Adrenal gland (tissue), 9 donors: ENCODE measurements at regions not wholly inside any gene's neighbourhood (a gene's known extent, or its start where the extent isn't known, plus 50 kb on each side); places are given as distances from the start of the nearest gene placed in this dataset.

Source experiments
- DNase-seq, 7 donors: peaks; one replicate each; pipeline ENCODE4 v3.0.0-alpha.2; 2019 to 2020
- H3K27ac ChIP-seq, 5 donors: fragments of 200-600 bp; sonication (generic) in 4 of 5; 1 replicate in 3 of 5; 2 replicates in 2 of 5; pipeline versions ENCODE4 v1.5.1 to v1.8.0; 2016 to 2020; ENCODE audit warnings: mild to moderate bottlenecking in 1 of 5
- H3K27me3 ChIP-seq: fragments of 200-600 bp; 2 replicates; pipeline ENCODE4 v1.8.0; 2021
- H3K36me3 ChIP-seq, 2 donors: fragments of 200-600 bp; replicated peaks in 1 of 2; 1 replicate in 1 of 2; 2 replicates in 1 of 2; pipeline versions ENCODE4 v1.5.1 to v1.8.0; 2018 to 2022
- H3K4me1 ChIP-seq, 2 donors: fragments of 200-600 bp; replicated peaks in 1 of 2; 1 replicate in 1 of 2; 2 replicates in 1 of 2; pipeline versions ENCODE4 v1.5.1 to v1.8.0; 2018 to 2021
- H3K4me3 ChIP-seq, 4 donors: fragments of 200-600 bp; sonication (generic) in 3 of 4; one replicate each; pipeline ENCODE4 v1.5.1; 2016 to 2018
- H3K9me3 ChIP-seq, 3 donors: fragments of 200-600 bp; sonication (generic) in 1 of 3; replicated peaks in 1 of 3; 1 replicate in 2 of 3; 2 replicates in 1 of 3; pipeline versions ENCODE4 v1.5.1 to v1.8.0; 2016 to 2021
- CTCF ChIP-seq, 6 experiments: fragments of 450-650 bp in 4 of 6; fragments of 200-600 bp in 2 of 6; sonication (generic) in 1 of 6; IDR thresholded peaks; 1 replicate in 5 of 6; 2 replicates in 1 of 6; pipeline versions ENCODE4 v1.5.1 to v1.8.0; 2016 to 2021; ENCODE audit warnings: antibody characterized with exemption in 6 of 6, mild to moderate bottlenecking in 2 of 6, moderate library complexity in 1 of 6
- POLR2A ChIP-seq, 2 donors: fragments of 450-650 bp; IDR thresholded peaks; one replicate each; pipeline ENCODE4 v1.6.1; 2017; ENCODE audit warnings: antibody characterized with exemption in 2 of 2, mild to moderate bottlenecking in 2 of 2, moderate library complexity in 1 of 2
- WGBS, 4 donors: extraction: QIAGEN DNeasy Blood & Tissue Kit in 2 of 4; methylation state at CpG; one replicate each; pipeline versions ENCODE4 v1.1.5 to v1.1.7; 2013 to 2017; 5-methylcytosine and 5-hydroxymethylcytosine counted together
- intact Hi-C, 2 donors: fragments of 100-400 bp; cut with DNase I; formaldehyde crosslinking; loops; one replicate each; pipeline versions ENCODE4 v1.14.1 to v1.15.0; 2022 to 2023
- donor health status: healthy with polysubstance abuse.
- donor health status: Bipolar disorder and iron deficiency.
- donor health status: DM: yes; HTN: yes; CAD: no.
- donor health status: DM: no; HTN: no; CAD: no.
- donor health status: DM: no; HTN: no; CAD: no.

DNA sequence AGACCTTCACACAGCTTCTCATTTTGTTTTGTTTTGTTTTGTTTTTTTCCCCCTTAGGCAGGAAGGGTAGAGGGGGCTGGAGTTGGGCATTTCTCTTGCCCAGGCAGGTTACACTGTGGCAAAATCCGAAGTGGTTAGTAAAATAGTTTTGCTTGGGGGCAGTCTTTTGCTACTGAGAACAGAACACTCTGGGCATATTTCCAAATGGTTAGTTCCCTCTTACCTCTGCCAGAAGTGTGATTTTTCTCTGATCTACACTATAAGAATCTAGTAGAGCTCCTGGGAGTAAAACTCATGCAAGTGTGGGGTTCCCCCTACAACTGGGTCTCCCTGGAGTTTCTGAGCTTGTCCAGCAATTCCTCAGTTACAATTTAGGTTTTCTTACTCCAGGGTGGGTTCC, 61.7 kb downstream of the NPS start:
- H3K27me3 ChIP-seq: no peaks in the 10 kb centered on the region
- no peaks in the 10 kb centered on the region for H3K9me3 ChIP-seq
- H3K27ac ChIP-seq: no peak overlapping the region
- no peak overlapping the region for H3K4me3 ChIP-seq
- intact Hi-C loops: no loop called here
- TF ChIP-seq POLR2A (IDR thresholded peaks at IDR 0.05) (no peak), CTCF (IDR thresholded peaks at IDR 0.05) (no peak)
- H3K4me1 ChIP-seq: no peaks in the 10 kb centered on the region
- no peaks in the 10 kb centered on the region for H3K36me3 ChIP-seq
- no peak for DNase-seq
- 50 to 65% (median 63%) methylated on average over 1 of the region's 1 CpG for WGBS, 4 donors

DNA sequence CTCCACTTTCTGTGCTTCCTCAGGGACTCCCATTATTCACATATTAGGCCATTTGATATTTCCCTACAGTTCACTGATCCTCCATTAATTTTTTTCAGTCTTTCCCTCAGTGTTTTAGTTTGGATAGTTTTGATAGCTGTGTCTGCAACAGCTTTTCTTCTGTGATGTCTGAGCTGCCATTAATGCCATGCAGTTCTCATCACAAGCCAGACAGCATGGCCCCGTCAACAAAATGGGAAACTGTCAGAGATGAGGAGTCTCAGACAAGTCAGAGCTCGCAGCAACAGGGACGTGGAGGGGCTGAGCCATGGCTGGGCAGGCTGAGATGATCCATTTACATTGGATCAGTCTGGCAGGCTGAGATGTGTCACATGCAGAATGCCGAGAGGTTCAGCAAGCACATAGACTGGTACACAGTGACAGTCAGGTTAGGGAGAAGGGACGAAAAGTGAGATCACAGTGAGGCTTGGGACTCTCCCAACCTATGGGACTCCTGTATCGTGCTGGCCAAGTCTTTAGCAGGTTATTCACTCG, 65.4 kb downstream of the NPS start:
- 55 to 69% (median 62%) methylated on average over 7 of the region's 7 CpGs for WGBS, 4 donors
- no peak overlapping the region for H3K4me3 ChIP-seq
- intact Hi-C loops: no loop called here
- no peak overlapping the region for H3K27ac ChIP-seq
- TF ChIP-seq POLR2A (IDR thresholded peaks at IDR 0.05) (no peak), CTCF (IDR thresholded peaks at IDR 0.05) (no peak)
- H3K9me3 ChIP-seq: no peaks in the 10 kb centered on the region
- H3K36me3 ChIP-seq: no peaks in the 10 kb centered on the region
- no peak for DNase-seq
- no peaks in the 10 kb centered on the region for H3K4me1 ChIP-seq
- H3K27me3 ChIP-seq: no peaks in the 10 kb centered on the region

- DNase-seq: no peak
- Histone ChIP-seq H3K36me3 (no peaks in the 10 kb centered on the region), H3K27ac (no peak overlapping the region), H3K9me3 (no peaks in the 10 kb centered on the region), H3K27me3 (no peaks in the 10 kb centered on the region), H3K4me1 (no peaks in the 10 kb centered on the region), H3K4me3 (no peak overlapping the region)
- intact Hi-C loops: no loop called here
- WGBS, 4 donors: 38 to 83% (median 58%) methylated on average over 3 of the region's 3 CpGs
- TF ChIP-seq CTCF (IDR thresholded peaks at IDR 0.05) (no peak), POLR2A (IDR thresholded peaks at IDR 0.05) (no peak)
These were observed 69.7 kb downstream of the NPS start for GRCh38 chr10:127618797-127619196.

DNA sequence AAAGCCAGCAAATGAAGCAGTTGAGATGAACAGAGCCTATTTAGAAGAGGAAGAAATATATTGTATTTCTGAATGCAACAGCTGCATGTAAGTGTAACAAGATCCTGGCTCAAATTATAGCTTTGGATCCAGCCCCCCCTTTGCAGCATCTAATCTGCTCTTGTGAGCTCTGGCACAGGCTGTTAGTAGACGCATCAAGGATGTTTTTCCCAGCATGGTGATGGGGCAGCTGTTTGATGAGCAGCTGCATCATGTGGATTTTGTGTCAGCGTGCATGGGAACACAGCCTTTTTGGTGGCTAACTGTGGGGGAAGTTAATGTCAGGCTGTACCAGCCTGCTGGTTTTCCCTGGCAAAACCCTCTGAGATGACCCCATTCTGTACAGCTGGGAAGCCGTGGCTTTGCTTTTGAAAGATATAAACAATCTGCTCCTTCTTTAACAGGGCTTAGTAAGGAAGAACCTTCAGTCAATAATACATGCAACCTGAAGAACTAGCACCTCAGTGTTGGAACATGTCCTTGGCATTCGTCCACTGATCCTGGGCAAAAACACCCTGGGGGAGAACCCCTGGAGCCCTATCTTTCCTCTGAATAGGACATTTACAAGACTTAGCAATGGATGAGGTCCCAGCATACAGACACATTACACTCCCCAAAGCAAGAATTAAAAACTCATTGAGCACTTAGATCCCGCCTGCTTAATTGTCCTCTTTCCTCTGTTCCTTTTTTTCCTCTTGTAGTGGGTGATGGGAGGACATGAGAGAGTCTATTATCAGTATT, 70.6 kb downstream of the NPS start:
- TF ChIP-seq POLR2A (IDR thresholded peaks at IDR 0.05) (no peak), CTCF (IDR thresholded peaks at IDR 0.05) (no peak)
- WGBS, 4 donors: 57 to 78% (median 68%) methylated on average over 5 of the region's 5 CpGs
- H3K36me3 ChIP-seq: no peaks in the 10 kb centered on the region

More for the DNA sequence above, 70.6 kb downstream of the NPS start:
- H3K27me3 ChIP-seq: no peaks in the 10 kb centered on the region
- H3K27ac ChIP-seq: no peak overlapping the region
- no peak overlapping the region for H3K4me3 ChIP-seq
- no peaks in the 10 kb centered on the region for H3K4me1 ChIP-seq
- H3K9me3 ChIP-seq: peaks cover 0 to 5% (median 0%) of the 10 kb centered on the region in 3 donors
- DNase-seq: no peak
- intact Hi-C loops: no loop called here
